Panc1 (cell line): ENCODE measurements at regions not wholly inside any gene's neighbourhood (a gene's known extent, or its start where the extent isn't known, plus 50 kb on each side); places are given as distances from the start of the nearest gene placed in this dataset.

ENCODE experiments used
- ATAC-seq: fragments of 200-7000 bp; cut with Tn5 transposase; 2 replicates; pipeline ENCODE4 v1.9.1; 2020; ENCODE audit warnings: mild to moderate bottlenecking, moderate library complexity
- BruUV-seq: library from RNA; stranded (reverse); fragments of 400-500 nt; replicated peaks from 2 replicates; lab custom pipeline; 2021; lab: Mats Ljungman, UMichigan
- CTCF ChIA-PET: fragments of 300-600 bp; sonication (Branson Sonifier 250); formaldehyde crosslinking; loops from one replicate; lab custom pipeline; 2022; ENCODE audit warnings: antibody characterized with exemption; lab: Charles Lee
- POLR2A ChIA-PET: fragments of 300-600 bp; sonication (Branson Sonifier 250); formaldehyde crosslinking; loops from one replicate; lab custom pipeline; 2022; ENCODE audit warnings: antibody characterized with exemption; lab: Charles Lee
- DNase-seq: peaks from one replicate; pipeline ENCODE4 v3.0.0-alpha.2; 2010; ENCODE audit warnings: low read depth, low spot score
- H3K27ac ChIP-seq: 2 replicates; pipeline ENCODE4 v1.5.1; 2011; ENCODE audit warnings: mild to moderate bottlenecking, low read length, inconsistent platforms
- H3K27me3 ChIP-seq: fragments of 200-500 bp; sonication (Bioruptor generic); 2 replicates; pipeline ENCODE4 v1.6.0; 2014; ENCODE audit warnings: low read length, inconsistent platforms; ENCODE audit not compliant: control insufficient read depth, insufficient read depth
- H3K36me3 ChIP-seq: fragments of 200-500 bp; sonication (Bioruptor generic); 2 replicates; pipeline ENCODE4 v1.5.1; 2014; ENCODE audit warnings: inconsistent platforms, mild to moderate bottlenecking, low read length, moderate library complexity; ENCODE audit not compliant: control insufficient read depth, insufficient read depth
- H3K4me1 ChIP-seq: 2 replicates; pipeline ENCODE4 v1.5.1; 2011; ENCODE audit warnings: inconsistent platforms, mild to moderate bottlenecking, low read length, moderate library complexity; ENCODE audit not compliant: control insufficient read depth, insufficient read depth
- H3K4me3 ChIP-seq, 2 experiments: 2 replicates each; pipeline ENCODE4 v1.5.1; 2011 to 2012; ENCODE audit warnings: low read depth in 2 of 2, low read length in 2 of 2, mild to moderate bottlenecking in 2 of 2, inconsistent platforms in 1 of 2, moderate library complexity in 1 of 2
- H3K9me3 ChIP-seq: fragments of 200-500 bp; sonication (Bioruptor generic); 2 replicates; pipeline ENCODE4 v1.5.1; 2014; ENCODE audit warnings: low read depth, mild to moderate bottlenecking, inconsistent platforms, low read length, moderate library complexity; ENCODE audit not compliant: control insufficient read depth, insufficient read depth
- CTCF ChIP-seq: fragments of 450-650 bp; IDR thresholded peaks from 2 replicates; pipeline ENCODE4 v1.5.1; 2017; ENCODE audit warnings: mild to moderate bottlenecking
- POLR2AphosphoS5 ChIP-seq: IDR thresholded peaks from 2 replicates; pipeline ENCODE4 v1.6.1; 2012; ENCODE audit warnings: mild to moderate bottlenecking, low read depth, low read length, moderate library complexity
- REST ChIP-seq, 2 experiments: IDR thresholded peaks; 2 replicates each; pipeline ENCODE4 v1.6.1; 2011 to 2012; ENCODE audit warnings: low read depth in 2 of 2, control low read depth in 1 of 2, low read length in 1 of 2, mild to moderate bottlenecking in 1 of 2, moderate library complexity in 1 of 2; ENCODE audit not compliant: insufficient read depth in 1 of 2
- SIN3A ChIP-seq: IDR thresholded peaks from 2 replicates; pipeline ENCODE4 v1.6.1; 2012; ENCODE audit warnings: low read depth, mild to moderate bottlenecking, low read length, moderate library complexity, borderline replicate concordance; ENCODE audit not compliant: insufficient read depth
- TCF7L2 ChIP-seq: IDR thresholded peaks from 2 replicates; pipeline ENCODE4 v1.6.1; 2011; ENCODE audit warnings: mild to moderate bottlenecking, low read depth, low read length, inconsistent platforms
- in situ Hi-C: cut with HindIII; loops from 2 replicates; pipeline ENCODE4 v1.10.0; 2016; ENCODE audit warnings: low sequenced_read_pairs, low pct_unique_long_range_greater_than_20kb
- intact Hi-C: fragments of 100-400 bp; cut with micrococcal nuclease; formaldehyde crosslinking; loops from one replicate; pipeline ENCODE4 v1.10.0; 2022; ENCODE audit not compliant: unreplicated experiment

DNA sequence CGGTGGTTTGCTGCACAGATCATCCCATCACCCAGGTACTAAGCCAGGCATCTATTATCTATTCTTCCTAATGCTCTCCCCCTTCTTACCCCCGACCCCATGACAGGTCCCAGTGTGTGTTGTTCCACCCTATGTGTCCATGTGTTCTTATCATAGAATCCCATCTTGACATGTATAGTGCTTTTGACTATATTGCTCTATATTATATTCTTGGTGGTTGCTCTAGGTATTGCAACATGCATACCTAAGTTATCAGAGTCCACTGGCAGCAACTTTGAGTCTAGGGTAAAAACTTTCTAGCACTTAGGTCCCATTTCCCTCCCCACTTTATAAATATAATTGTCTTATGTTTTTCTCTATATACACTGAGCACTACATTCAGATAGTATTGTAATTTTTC lies 170.3 kb downstream of the TBX22 start:
- no peak overlapping the region for H3K4me3 ChIP-seq
- no TSS peak for BruUV-seq
- DNase-seq (no peak), ATAC-seq (no peak)
- ChIA-PET CTCF (no interaction called here), POLR2A (no interaction called here)
- H3K27ac ChIP-seq: no peak overlapping the region
- in situ Hi-C loops (no loop called here), intact Hi-C loops (no loop called here)
- no peaks in the 10 kb centered on the region for H3K9me3 ChIP-seq
- H3K4me1 ChIP-seq: no peaks in the 10 kb centered on the region
- H3K36me3 ChIP-seq: no peaks in the 10 kb centered on the region
- TF ChIP-seq TCF7L2: no peak
- no peak for TF ChIP-seq POLR2AphosphoS5
- TF ChIP-seq REST (IDR thresholded peaks at IDR 0.05; ENCODE audit: insufficient read depth in 1 of 2, low read depth in 2 of 2, low read length in 1 of 2): no peak
- TF ChIP-seq SIN3A: no peak
- no peak for TF ChIP-seq CTCF
- no peaks in the 10 kb centered on the region for H3K27me3 ChIP-seq

- in situ Hi-C loops (no loop called here), intact Hi-C loops (no loop called here)
- DNase-seq (no peak), ATAC-seq (no peak)
- H3K4me1 ChIP-seq: no peaks in the 10 kb centered on the region
- H3K4me3 ChIP-seq: no peak overlapping the region
- POLR2A ChIA-PET: interaction anchor here (0.7 kb wide), 1 partner anchor 104 kb away, joined by 3 read pairs; no protein-coding TSS in a partner anchor
- H3K27ac ChIP-seq: no peak overlapping the region
- H3K9me3 ChIP-seq: no peaks in the 10 kb centered on the region
- no peaks in the 10 kb centered on the region for H3K36me3 ChIP-seq
- no peaks in the 10 kb centered on the region for H3K27me3 ChIP-seq
- TF ChIP-seq CTCF: no peak
- TF ChIP-seq TCF7L2: no peak
- CTCF ChIA-PET: no interaction called here
- no TSS peak for BruUV-seq
These were observed 192.1 kb downstream of the TBX22 start for GRCh38 chrX:80206647-80207046.
